HepG2 (cell line): ENCODE measurements at regions not wholly inside any gene's neighbourhood (a gene's known extent, or its start where the extent isn't known, plus 50 kb on each side); places are given as distances from the start of the nearest gene placed in this dataset.

Source experiments
- ATAC-seq: fragments of 200-7000 bp; cut with Tn5 transposase; 3 replicates; pipeline ENCODE4 v1.9.1; 2020; ENCODE audit warnings: mild to moderate bottlenecking, moderate library complexity
- BruUV-seq: library from RNA; stranded (reverse); fragments of 400-500 nt; replicated peaks from 2 replicates; lab custom pipeline; 2021; lab: Mats Ljungman, UMichigan
- CTCF ChIA-PET: fragments of 300-600 bp; formaldehyde crosslinking; extraction: SDS; loops from one replicate; lab custom pipeline; 2021; ENCODE audit warnings: low total read pairs, inconsistent platforms, low intra/inter-chr PET ratio; lab: Yijun Ruan, JAX
- POLR2A ChIA-PET: fragments of 350-600 bp; sonication (Branson Sonifier 250); formaldehyde crosslinking; loops from one replicate; lab custom pipeline; 2020; ENCODE audit warnings: antibody characterized with exemption, inconsistent platforms; lab: Yijun Ruan, JAX
- DNase-seq: peaks from one replicate; pipeline ENCODE4 v3.0.0-alpha.2; 2015; ENCODE audit warnings: low spot score
- FAIRE-seq: peaks from 3 replicates; lab custom pipeline; 2011; peaks lifted over from hg19 to GRCh38; lab: Jason Lieb, UNC
- H2AFZ ChIP-seq: one replicate; pipeline ENCODE4 v1.6.1; 2011; ENCODE audit warnings: low read length, inconsistent platforms
- H3K27ac ChIP-seq: fragments of 300-600 bp; 3 replicates; pipeline ENCODE4 v1.8.0; 2011; ENCODE audit warnings: mixed run types, mild to moderate bottlenecking, mixed read lengths, low read length, inconsistent platforms; ENCODE audit not compliant: insufficient read depth; ENCODE audit errors: extremely low read length
- H3K27me3 ChIP-seq, 2 experiments: fragments of 200-600 bp in 1 of 2; 2 replicates in 1 of 2; 3 replicates in 1 of 2; pipeline versions ENCODE4 v1.6.0 to v1.8.0; 2011; ENCODE audit warnings: low read length in 2 of 2, mild to moderate bottlenecking in 2 of 2, moderate library complexity in 2 of 2, inconsistent platforms in 1 of 2; ENCODE audit not compliant: insufficient read depth in 2 of 2, control insufficient read depth in 1 of 2
- H3K36me3 ChIP-seq, 2 experiments: fragments of 200-600 bp in 1 of 2; replicated peaks in 1 of 2; 2 replicates in 1 of 2; 3 replicates in 1 of 2; pipeline versions ENCODE4 v1.5.1 to v1.8.0; 2011; ENCODE audit warnings: low read length in 2 of 2, inconsistent platforms in 1 of 2; ENCODE audit not compliant: insufficient read depth in 2 of 2, control insufficient read depth in 1 of 2
- H3K4me1 ChIP-seq: 2 replicates; pipeline ENCODE4 v1.5.1; 2012; ENCODE audit warnings: low read length, inconsistent platforms; ENCODE audit not compliant: insufficient read depth
- H3K4me2 ChIP-seq: 2 replicates; pipeline ENCODE4 v1.6.0; 2011; ENCODE audit warnings: low read depth, low read length, inconsistent platforms
- H3K4me3 ChIP-seq, 3 experiments: fragments of 200-600 bp in 1 of 3; sonication (generic), shearing (Covaris generic) in 1 of 3; replicated peaks in 1 of 3; 2 replicates each; pipeline ENCODE4 v1.5.1; 2011 to 2016; ENCODE audit warnings: low read length in 3 of 3, inconsistent platforms in 2 of 3, low read depth in 2 of 3, mild to moderate bottlenecking in 2 of 3, control low read depth in 1 of 3, mixed read lengths in 1 of 3; ENCODE audit not compliant: insufficient read depth in 1 of 3
- H3K79me2 ChIP-seq: one replicate; pipeline ENCODE4 v1.6.1; 2011; ENCODE audit warnings: low read length, inconsistent platforms; ENCODE audit not compliant: insufficient read depth
- H3K9ac ChIP-seq: 2 replicates; pipeline ENCODE4 v1.6.0; 2011; ENCODE audit warnings: mild to moderate bottlenecking, low read depth, low read length, inconsistent platforms; ENCODE audit not compliant: insufficient read depth
- H3K9me3 ChIP-seq: 2 replicates; pipeline ENCODE4 v1.5.1; 2012; ENCODE audit warnings: mild to moderate bottlenecking, low read length
- H4K20me1 ChIP-seq: 2 replicates; pipeline ENCODE4 v1.6.0; 2011; ENCODE audit warnings: inconsistent platforms, mild to moderate bottlenecking, low read length, moderate library complexity; ENCODE audit not compliant: insufficient read depth
- GLI4 ChIP-seq: sonication (generic); formaldehyde crosslinking; IDR thresholded peaks from 2 replicates; pipeline ENCODE4 v1.5.1; 2020; ENCODE audit warnings: missing genetic modification reagents, mild to moderate bottlenecking, moderate library complexity, borderline replicate concordance
- HNRNPLL ChIP-seq: fragments of 200-400 bp; formaldehyde crosslinking; IDR thresholded peaks from 2 replicates; pipeline ENCODE4 v1.6.1; 2017; ENCODE audit warnings: mild to moderate bottlenecking, low read depth, low read length; ENCODE audit not compliant: poor library complexity, severe bottlenecking
- KDM1A ChIP-seq: IDR thresholded peaks from 2 replicates; pipeline ENCODE4 v1.6.1; 2016; ENCODE audit warnings: missing compliant biosample characterization
- MIER2 ChIP-seq: IDR thresholded peaks from 2 replicates; pipeline ENCODE4 v1.6.1; 2016; ENCODE audit warnings: missing biosample characterization, missing genetic modification reagents
- SUZ12 ChIP-seq: fragments of 150-350 bp; IDR thresholded peaks from 2 replicates; pipeline ENCODE4 v1.6.1; 2014; ENCODE audit warnings: low read depth, low read length
- TOE1 ChIP-seq: sonication (generic); formaldehyde crosslinking; IDR thresholded peaks from 2 replicates; pipeline ENCODE4 v1.4.0; 2020; ENCODE audit warnings: mild to moderate bottlenecking, missing genetic modification reagents
- ZNF260 ChIP-seq: sonication (generic); formaldehyde crosslinking; IDR thresholded peaks from 2 replicates; pipeline ENCODE4 v1.4.0; 2020; ENCODE audit warnings: missing genetic modification reagents, low read depth, mild to moderate bottlenecking, borderline replicate concordance
- ZNF562 ChIP-seq: sonication (generic); formaldehyde crosslinking; IDR thresholded peaks from 2 replicates; pipeline ENCODE4 v1.8.0; 2022; ENCODE audit warnings: missing genetic modification reagents, borderline replicate concordance
- ZNF878 ChIP-seq: sonication (generic); formaldehyde crosslinking; IDR thresholded peaks from 2 replicates; pipeline ENCODE4 v1.8.1; 2023; ENCODE audit warnings: mild to moderate bottlenecking, missing genetic modification reagents, moderate library complexity
- WGBS: methylation state at CpG from one replicate; pipeline ENCODE4 v1.1.6; 2017; ENCODE audit warnings: low lambda C conversion rate; 5-methylcytosine and 5-hydroxymethylcytosine counted together
- in situ Hi-C: cut with HindIII; loops from 2 replicates; pipeline ENCODE4 v1.10.0; 2017; ENCODE audit warnings: low pct_unique_long_range_greater_than_20kb; ENCODE audit not compliant: extremely low pct_ligation_motif_present
- intact Hi-C: fragments of 100-400 bp; cut with micrococcal nuclease; formaldehyde crosslinking; loops from one replicate; pipeline ENCODE4 v1.10.0; 2022; ENCODE audit not compliant: unreplicated experiment
- TF ChIP-seq, protein P1 (sequence below): sonication (generic); formaldehyde crosslinking; IDR thresholded peaks from 2 replicates; pipeline ENCODE4 v1.5.1; 2020; ENCODE audit warnings: mild to moderate bottlenecking, missing genetic modification reagents, borderline replicate concordance

DNA sequence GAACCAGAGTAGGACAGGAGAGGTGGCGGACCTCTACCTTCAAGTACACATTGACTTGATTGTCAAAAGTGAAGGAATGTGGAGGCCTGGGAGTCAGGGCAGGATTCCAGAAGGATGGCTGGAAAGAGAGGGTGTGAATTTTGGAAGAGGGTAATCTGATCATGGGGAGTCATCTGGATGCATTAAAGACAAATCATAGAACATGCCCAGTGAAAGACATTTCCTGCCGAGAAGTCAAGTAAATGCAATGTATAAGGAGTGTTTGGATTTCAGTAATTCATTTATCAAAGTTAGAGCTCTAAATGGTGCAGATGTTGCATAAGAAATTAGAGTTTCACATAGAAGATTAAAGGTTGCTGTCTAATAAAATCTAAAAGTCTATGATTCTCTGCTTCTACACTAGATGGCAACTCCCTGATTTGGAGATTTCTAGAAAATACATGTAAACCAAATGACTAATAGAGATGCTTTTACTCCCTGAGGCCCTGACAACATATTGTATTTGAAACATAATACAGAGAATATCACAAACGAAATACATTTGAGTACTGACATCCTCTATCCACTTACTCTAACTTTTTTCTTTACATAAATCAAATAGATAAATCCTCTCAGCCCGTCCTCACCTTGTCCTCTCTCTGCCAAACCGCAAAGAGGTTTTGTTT lies 91.3 kb downstream of the KCNA5 start:
- Histone ChIP-seq H3K9ac (no peak overlapping the region), H3K4me2 (no peak overlapping the region), H3K27ac (no peak overlapping the region), H4K20me1 (no peaks in the 10 kb centered on the region), H2AFZ (no peak overlapping the region), H3K4me3 (no peak overlapping the region), H3K36me3 (no peaks in the 10 kb centered on the region), H3K79me2 (no peaks in the 10 kb centered on the region), H3K9me3 (peaks cover 11% of the 10 kb centered on the region; the same call in 1 of the 2 replicates), H3K4me1 (no peaks in the 10 kb centered on the region; the same call in 1 of the 2 replicates), H3K27me3 (no peaks in the 10 kb centered on the region)
- ChIA-PET CTCF (no interaction called here), POLR2A (no interaction called here)
- 2% methylated on average over 5 of the region's 5 CpGs for whole genome bisulfite sequencing
- FAIRE-seq (no peak), DNase-seq (no peak), ATAC-seq (no peak)
- intact Hi-C loops: no loop called here
- TF ChIP-seq SUZ12 (no peak), TOE1 (CRISPR knock-in tag) (no peak), ZNF562 (CRISPR knock-in tag) (no peak), HNRNPLL (no peak)
- in situ Hi-C loops: no loop called here
- BruUV-seq: no TSS peak

DNA sequence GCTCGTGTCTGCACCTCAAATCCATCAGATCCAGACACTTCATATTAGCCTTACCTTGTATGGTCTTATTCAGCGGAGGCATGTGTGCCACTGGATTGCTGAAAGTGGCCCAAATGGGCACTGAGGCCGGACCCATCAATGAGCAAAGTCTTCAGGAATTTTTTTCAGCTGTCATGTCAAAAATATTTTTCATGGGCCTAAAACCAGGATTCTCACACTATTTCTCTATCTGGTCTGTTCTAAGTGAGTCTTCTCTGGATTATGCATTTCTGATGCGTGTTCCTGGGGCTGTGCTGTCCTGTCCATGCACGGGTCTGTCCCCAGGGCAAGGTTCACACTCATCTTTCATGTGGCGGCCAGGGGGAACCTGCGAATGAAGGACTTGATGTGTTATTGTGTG lies 94.6 kb downstream of the KCNA5 start:
- intact Hi-C loops: no loop called here
- 5% methylated on average over 7 of the region's 7 CpGs for WGBS
- CTCF ChIA-PET: no interaction called here
- TF ChIP-seq, protein P1, sequence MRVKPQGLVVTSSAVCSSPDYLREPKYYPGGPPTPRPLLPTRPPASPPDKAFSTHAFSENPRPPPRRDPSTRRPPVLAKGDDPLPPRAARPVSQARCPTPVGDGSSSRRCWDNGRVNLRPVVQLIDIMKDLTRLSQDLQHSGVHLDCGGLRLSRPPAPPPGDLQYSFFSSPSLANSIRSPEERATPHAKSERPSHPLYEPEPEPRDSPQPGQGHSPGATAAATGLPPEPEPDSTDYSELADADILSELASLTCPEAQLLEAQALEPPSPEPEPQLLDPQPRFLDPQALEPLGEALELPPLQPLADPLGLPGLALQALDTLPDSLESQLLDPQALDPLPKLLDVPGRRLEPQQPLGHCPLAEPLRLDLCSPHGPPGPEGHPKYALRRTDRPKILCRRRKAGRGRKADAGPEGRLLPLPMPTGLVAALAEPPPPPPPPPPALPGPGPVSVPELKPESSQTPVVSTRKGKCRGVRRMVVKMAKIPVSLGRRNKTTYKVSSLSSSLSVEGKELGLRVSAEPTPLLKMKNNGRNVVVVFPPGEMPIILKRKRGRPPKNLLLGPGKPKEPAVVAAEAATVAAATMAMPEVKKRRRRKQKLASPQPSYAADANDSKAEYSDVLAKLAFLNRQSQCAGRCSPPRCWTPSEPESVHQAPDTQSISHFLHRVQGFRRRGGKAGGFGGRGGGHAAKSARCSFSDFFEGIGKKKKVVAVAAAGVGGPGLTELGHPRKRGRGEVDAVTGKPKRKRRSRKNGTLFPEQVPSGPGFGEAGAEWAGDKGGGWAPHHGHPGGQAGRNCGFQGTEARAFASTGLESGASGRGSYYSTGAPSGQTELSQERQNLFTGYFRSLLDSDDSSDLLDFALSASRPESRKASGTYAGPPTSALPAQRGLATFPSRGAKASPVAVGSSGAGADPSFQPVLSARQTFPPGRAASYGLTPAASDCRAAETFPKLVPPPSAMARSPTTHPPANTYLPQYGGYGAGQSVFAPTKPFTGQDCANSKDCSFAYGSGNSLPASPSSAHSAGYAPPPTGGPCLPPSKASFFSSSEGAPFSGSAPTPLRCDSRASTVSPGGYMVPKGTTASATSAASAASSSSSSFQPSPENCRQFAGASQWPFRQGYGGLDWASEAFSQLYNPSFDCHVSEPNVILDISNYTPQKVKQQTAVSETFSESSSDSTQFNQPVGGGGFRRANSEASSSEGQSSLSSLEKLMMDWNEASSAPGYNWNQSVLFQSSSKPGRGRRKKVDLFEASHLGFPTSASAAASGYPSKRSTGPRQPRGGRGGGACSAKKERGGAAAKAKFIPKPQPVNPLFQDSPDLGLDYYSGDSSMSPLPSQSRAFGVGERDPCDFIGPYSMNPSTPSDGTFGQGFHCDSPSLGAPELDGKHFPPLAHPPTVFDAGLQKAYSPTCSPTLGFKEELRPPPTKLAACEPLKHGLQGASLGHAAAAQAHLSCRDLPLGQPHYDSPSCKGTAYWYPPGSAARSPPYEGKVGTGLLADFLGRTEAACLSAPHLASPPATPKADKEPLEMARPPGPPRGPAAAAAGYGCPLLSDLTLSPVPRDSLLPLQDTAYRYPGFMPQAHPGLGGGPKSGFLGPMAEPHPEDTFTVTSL: no peak
- no peak for TF ChIP-seq MIER2 (CRISPR knock-in tag)
- no peak for TF ChIP-seq GLI4
- no peak for TF ChIP-seq ZNF260 (CRISPR knock-in tag)
- TF ChIP-seq KDM1A (CRISPR knock-in tag): no peak
- TF ChIP-seq ZNF878 (CRISPR knock-in tag): no peak

More for the DNA sequence above, 94.6 kb downstream of the KCNA5 start:
- DNase-seq (no peak), FAIRE-seq (no peak), ATAC-seq (no peak)
- no peak overlapping the region for H2AFZ ChIP-seq
- no peaks in the 10 kb centered on the region; a peak in 1 of 5 replicates for H3K27me3 ChIP-seq
- no peaks in the 10 kb centered on the region for H4K20me1 ChIP-seq
- POLR2A ChIA-PET: no interaction called here
- no peak overlapping the region for H3K27ac ChIP-seq
- peaks cover 17% of the 10 kb centered on the region; the same call in 1 of the 2 replicates for H3K9me3 ChIP-seq
- no peaks in the 10 kb centered on the region for H3K79me2 ChIP-seq
- no peaks in the 10 kb centered on the region; the same call in 1 of the 2 replicates for H3K4me1 ChIP-seq
- no peak overlapping the region for H3K9ac ChIP-seq
- in situ Hi-C loops: no loop called here
- H3K4me3 ChIP-seq: no peak overlapping the region
- H3K4me2 ChIP-seq: no peak overlapping the region
- no peaks in the 10 kb centered on the region for H3K36me3 ChIP-seq
- no TSS peak for BruUV-seq
